A549 (cell line): ENCODE measurements at regions not wholly inside any gene's neighbourhood (a gene's known extent, or its start where the extent isn't known, plus 50 kb on each side); places are given as distances from the start of the nearest gene placed in this dataset.

Experiments used
- HDAC2 ChIP-seq: fragments of 200-600 bp; sonication (generic); IDR thresholded peaks from 2 replicates; pipeline ENCODE4 v1.6.1; 2016
- POLR2A ChIP-seq: IDR thresholded peaks from 2 replicates; pipeline ENCODE4 v1.6.1; 2012; ENCODE audit warnings: mild to moderate bottlenecking, low read length
- TFCP2L1 ChIP-seq: fragments of 250-450 bp; sonication (Bioruptor Pico); IDR thresholded peaks from 2 replicates; pipeline ENCODE4 v1.5.0; 2021; ENCODE audit warnings: mild to moderate bottlenecking
- TP53 ChIP-seq: fragments of 250-450 bp; sonication (Bioruptor Pico); IDR thresholded peaks from 2 replicates; pipeline ENCODE4 v1.5.0; 2021; ENCODE audit warnings: mild to moderate bottlenecking, moderate library complexity
- TF ChIP-seq, protein P1 (sequence below): fragments of >200 bp; sonication (Bioruptor Twin); formaldehyde crosslinking; IDR thresholded peaks from 3 replicates; pipeline ENCODE4 v1.5.1; 2016

GRCh38 chr5:74261421-74261820, 379.1 kb downstream of the ENC1 start:
- TF ChIP-seq, protein P1, sequence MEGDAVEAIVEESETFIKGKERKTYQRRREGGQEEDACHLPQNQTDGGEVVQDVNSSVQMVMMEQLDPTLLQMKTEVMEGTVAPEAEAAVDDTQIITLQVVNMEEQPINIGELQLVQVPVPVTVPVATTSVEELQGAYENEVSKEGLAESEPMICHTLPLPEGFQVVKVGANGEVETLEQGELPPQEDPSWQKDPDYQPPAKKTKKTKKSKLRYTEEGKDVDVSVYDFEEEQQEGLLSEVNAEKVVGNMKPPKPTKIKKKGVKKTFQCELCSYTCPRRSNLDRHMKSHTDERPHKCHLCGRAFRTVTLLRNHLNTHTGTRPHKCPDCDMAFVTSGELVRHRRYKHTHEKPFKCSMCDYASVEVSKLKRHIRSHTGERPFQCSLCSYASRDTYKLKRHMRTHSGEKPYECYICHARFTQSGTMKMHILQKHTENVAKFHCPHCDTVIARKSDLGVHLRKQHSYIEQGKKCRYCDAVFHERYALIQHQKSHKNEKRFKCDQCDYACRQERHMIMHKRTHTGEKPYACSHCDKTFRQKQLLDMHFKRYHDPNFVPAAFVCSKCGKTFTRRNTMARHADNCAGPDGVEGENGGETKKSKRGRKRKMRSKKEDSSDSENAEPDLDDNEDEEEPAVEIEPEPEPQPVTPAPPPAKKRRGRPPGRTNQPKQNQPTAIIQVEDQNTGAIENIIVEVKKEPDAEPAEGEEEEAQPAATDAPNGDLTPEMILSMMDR: no peak
- TF ChIP-seq TFCP2L1 (CRISPR knock-in tag): no peak
- TF ChIP-seq HDAC2: no peak
- TF ChIP-seq POLR2A: no peak
- no peak for TF ChIP-seq TP53 (CRISPR knock-in tag)
